Thoracic aorta (tissue), 2 donors: ENCODE measurements at regions not wholly inside any gene's neighbourhood (a gene's known extent, or its start where the extent isn't known, plus 50 kb on each side); places are given as distances from the start of the nearest gene placed in this dataset.

Source experiments
- ATAC-seq: fragments of 150-250 bp; one replicate; pipeline ENCODE4 v1.8.0; 2017; ENCODE audit warnings: low read depth; ENCODE audit not compliant: insufficient number of reproducible peaks, low FRiP score
- DNase-seq: peaks from one replicate; pipeline ENCODE4 v3.0.0-alpha.2; 2020; ENCODE audit warnings: low spot score
- H3K27ac ChIP-seq, 2 donors: fragments of 200-600 bp; sonication (generic); 1 replicate in 1 of 2; 2 replicates in 1 of 2; pipeline ENCODE4 v1.5.1; 2016; ENCODE audit warnings: mild to moderate bottlenecking in 2 of 2, moderate library complexity in 2 of 2
- H3K27me3 ChIP-seq: fragments of 200-600 bp; sonication (generic); replicated peaks from 2 replicates; pipeline ENCODE4 v1.6.0; 2016; ENCODE audit warnings: mild to moderate bottlenecking; ENCODE audit not compliant: insufficient read depth
- H3K36me3 ChIP-seq: fragments of 200-600 bp; sonication (generic); one replicate; pipeline ENCODE4 v1.5.1; 2016
- H3K4me1 ChIP-seq, 2 donors: fragments of 200-600 bp; sonication (generic); 1 replicate in 1 of 2; 2 replicates in 1 of 2; pipeline versions ENCODE4 v1.5.1 to v1.6.0; 2016; ENCODE audit warnings: low read depth in 2 of 2, mild to moderate bottlenecking in 1 of 2; ENCODE audit not compliant: control insufficient read depth in 1 of 2
- H3K4me3 ChIP-seq: fragments of 200-600 bp; sonication (generic); 2 replicates; pipeline ENCODE4 v1.5.1; 2016; ENCODE audit warnings: mild to moderate bottlenecking
- H3K9me3 ChIP-seq: fragments of 200-600 bp; sonication (generic); 2 replicates; pipeline ENCODE4 v1.5.1; 2016
- CTCF ChIP-seq: fragments of 200-600 bp; sonication (generic); IDR thresholded peaks from one replicate; pipeline ENCODE4 v1.5.1; 2019; ENCODE audit warnings: antibody characterized with exemption

- Histone ChIP-seq H3K4me1 (no peaks in the 10 kb centered on the region), H3K9me3 (peaks cover 6% of the 10 kb centered on the region), H3K27ac (no peak overlapping the region), H3K27me3 (no peaks in the 10 kb centered on the region), H3K4me3 (no peak overlapping the region), H3K36me3 (no peaks in the 10 kb centered on the region)
- ATAC-seq: no peak
- TF ChIP-seq CTCF: no peak
- DNase-seq: no peak
These were observed 172.1 kb upstream of the LRRN1 start for GRCh38 chr3:3627114-3627513.

- ATAC-seq: no peak
- no peak for DNase-seq
- no peaks in the 10 kb centered on the region for H3K27me3 ChIP-seq
- no peaks in the 10 kb centered on the region for H3K4me1 ChIP-seq
- TF ChIP-seq CTCF: no peak
- peaks cover 6% of the 10 kb centered on the region for H3K9me3 ChIP-seq
- no peak overlapping the region for H3K27ac ChIP-seq
- no peak overlapping the region for H3K4me3 ChIP-seq
- no peaks in the 10 kb centered on the region for H3K36me3 ChIP-seq
These were observed 173.5 kb upstream of the LRRN1 start for GRCh38 chr3:3625544-3626271.

- Histone ChIP-seq H3K4me1 (no peaks in the 10 kb centered on the region), H3K36me3 (no peaks in the 10 kb centered on the region), H3K27ac (no peak overlapping the region), H3K9me3 (peaks cover 6% of the 10 kb centered on the region), H3K27me3 (no peaks in the 10 kb centered on the region), H3K4me3 (no peak overlapping the region)
- ATAC-seq: no peak
- TF ChIP-seq CTCF: no peak
- DNase-seq: no peak
These were observed 179.4 kb upstream of the LRRN1 start for GRCh38 chr3:3619815-3620214.

GRCh38 chr3:3618623-3619022 is 180.6 kb upstream of the LRRN1 start:
- no peak for TF ChIP-seq CTCF
- no peaks in the 10 kb centered on the region for H3K4me1 ChIP-seq
- peaks cover 6% of the 10 kb centered on the region for H3K9me3 ChIP-seq
- no peak overlapping the region for H3K4me3 ChIP-seq
- ATAC-seq (no peak), DNase-seq (no peak)
- H3K27ac ChIP-seq: no peak overlapping the region
- H3K36me3 ChIP-seq: no peaks in the 10 kb centered on the region
- H3K27me3 ChIP-seq: no peaks in the 10 kb centered on the region

GRCh38 chr3:3615533-3615932 is 183.7 kb upstream of the LRRN1 start:
- no peak for DNase-seq
- Histone ChIP-seq H3K9me3 (no peaks in the 10 kb centered on the region), H3K4me3 (no peak overlapping the region), H3K27me3 (no peaks in the 10 kb centered on the region), H3K36me3 (no peaks in the 10 kb centered on the region), H3K27ac (no peak overlapping the region), H3K4me1 (no peaks in the 10 kb centered on the region)
- TF ChIP-seq CTCF: no peak
- ATAC-seq: no peak
